GM21576 (cell line): ENCODE measurements at regions not wholly inside any gene's neighbourhood (a gene's known extent, or its start where the extent isn't known, plus 50 kb on each side); places are given as distances from the start of the nearest gene placed in this dataset.

Experiments
- ATAC-seq: cut with Tn5 transposase; IDR thresholded peaks from one replicate; pipeline ENCODE4 v1.9.1; 2021; ENCODE audit warnings: mild to moderate bottlenecking, moderate library complexity; ENCODE audit not compliant: unreplicated experiment

- ATAC-seq: no peak
Observed at GRCh38 chr13:72039126-72039525, 172.1 kb upstream of the DACH1 start.

GRCh38 chr13:72029981-72030380 is 163.0 kb upstream of the DACH1 start:
- ATAC-seq: no peak

- no peak for ATAC-seq
Observed at GRCh38 chr13:72025836-72026235, 158.8 kb upstream of the DACH1 start.

- ATAC-seq: no peak
Observed at GRCh38 chr13:72023895-72024294, 156.9 kb upstream of the DACH1 start.

GRCh38 chr13:72005455-72005854 is 138.5 kb upstream of the DACH1 start:
- ATAC-seq: no peak

- no peak for ATAC-seq
Observed at GRCh38 chr13:72004784-72005374, 137.9 kb upstream of the DACH1 start.

- ATAC-seq: no peak
Observed at GRCh38 chr13:72004246-72004645, 137.2 kb upstream of the DACH1 start.

- ATAC-seq: no peak
Observed at GRCh38 chr13:71998223-71998622, 131.2 kb upstream of the DACH1 start.

GRCh38 chr13:71979616-71980015 is 112.6 kb upstream of the DACH1 start:
- no peak for ATAC-seq

GRCh38 chr13:71977028-71977427 is 110.0 kb upstream of the DACH1 start:
- no peak for ATAC-seq

GRCh38 chr13:71967990-71968389 is 101.0 kb upstream of the DACH1 start:
- no peak for ATAC-seq

GRCh38 chr13:71964491-71965100 is 97.6 kb upstream of the DACH1 start:
- no peak for ATAC-seq

GRCh38 chr13:71962735-71963134 is 95.7 kb upstream of the DACH1 start:
- no peak for ATAC-seq

GRCh38 chr13:71962126-71962525 is 95.1 kb upstream of the DACH1 start:
- no peak for ATAC-seq

GRCh38 chr13:71949441-71949840 is 82.4 kb upstream of the DACH1 start:
- ATAC-seq: no peak

- ATAC-seq: no peak
Observed at GRCh38 chr13:71939186-71939585, 72.2 kb upstream of the DACH1 start.

GRCh38 chr13:71935166-71935840 is 68.3 kb upstream of the DACH1 start:
- no peak for ATAC-seq

GRCh38 chr13:71924931-71925330 is 57.9 kb upstream of the DACH1 start:
- ATAC-seq: no peak

GRCh38 chr13:71922194-71922593 is 55.2 kb upstream of the DACH1 start:
- ATAC-seq: no peak
